ENCODE measurements at regions not wholly inside any gene's neighbourhood (a gene's known extent, or its start where the extent isn't known, plus 50 kb on each side); places are given as distances from the start of the nearest gene placed in this dataset.
"Not testable (repeated sequence)": the region's sequence is repeated elsewhere in the genome, so short reads cannot be mapped to it uniquely, and the experiment has no call there.

DNA sequence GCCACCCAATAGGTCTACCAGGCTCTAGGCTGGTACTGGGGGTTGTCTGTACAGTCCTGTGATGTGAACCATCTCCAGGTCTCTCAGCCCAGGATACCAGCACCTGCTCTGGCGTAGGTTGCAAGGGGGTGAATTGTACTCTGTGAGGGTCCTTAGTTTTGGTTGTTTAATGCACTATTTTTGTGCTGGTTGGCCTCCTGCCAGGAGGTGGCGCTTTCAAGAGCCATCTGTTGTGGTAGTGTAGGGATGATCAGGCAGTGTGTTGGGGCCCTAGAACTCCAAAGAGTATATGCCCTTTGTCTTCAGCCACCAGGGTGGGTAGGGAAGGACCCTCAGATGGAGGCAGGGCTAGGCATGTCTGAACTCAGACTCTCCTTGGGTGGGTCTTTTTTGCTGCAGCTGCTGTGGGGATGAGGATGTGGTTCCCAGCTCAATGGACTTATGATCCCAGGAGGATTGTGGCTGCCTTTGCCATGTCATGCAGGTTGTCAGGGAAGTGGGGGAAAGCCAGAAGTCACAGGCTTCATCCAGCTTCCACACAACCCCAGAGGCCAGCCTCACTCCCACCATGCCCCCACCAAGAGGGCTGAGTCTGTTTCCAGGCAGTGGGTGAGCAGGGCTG is 301.8 kb upstream of the CHRM3 start:
- H3K9ac ChIP-seq (ENCODE audit: low read depth in 1 of 2, low read length in 2 of 2), result no peak overlapping the region
- no peak for TF ChIP-seq FOXA2 (IDR thresholded peaks at IDR 0.05)
- TF ChIP-seq, protein P1, sequence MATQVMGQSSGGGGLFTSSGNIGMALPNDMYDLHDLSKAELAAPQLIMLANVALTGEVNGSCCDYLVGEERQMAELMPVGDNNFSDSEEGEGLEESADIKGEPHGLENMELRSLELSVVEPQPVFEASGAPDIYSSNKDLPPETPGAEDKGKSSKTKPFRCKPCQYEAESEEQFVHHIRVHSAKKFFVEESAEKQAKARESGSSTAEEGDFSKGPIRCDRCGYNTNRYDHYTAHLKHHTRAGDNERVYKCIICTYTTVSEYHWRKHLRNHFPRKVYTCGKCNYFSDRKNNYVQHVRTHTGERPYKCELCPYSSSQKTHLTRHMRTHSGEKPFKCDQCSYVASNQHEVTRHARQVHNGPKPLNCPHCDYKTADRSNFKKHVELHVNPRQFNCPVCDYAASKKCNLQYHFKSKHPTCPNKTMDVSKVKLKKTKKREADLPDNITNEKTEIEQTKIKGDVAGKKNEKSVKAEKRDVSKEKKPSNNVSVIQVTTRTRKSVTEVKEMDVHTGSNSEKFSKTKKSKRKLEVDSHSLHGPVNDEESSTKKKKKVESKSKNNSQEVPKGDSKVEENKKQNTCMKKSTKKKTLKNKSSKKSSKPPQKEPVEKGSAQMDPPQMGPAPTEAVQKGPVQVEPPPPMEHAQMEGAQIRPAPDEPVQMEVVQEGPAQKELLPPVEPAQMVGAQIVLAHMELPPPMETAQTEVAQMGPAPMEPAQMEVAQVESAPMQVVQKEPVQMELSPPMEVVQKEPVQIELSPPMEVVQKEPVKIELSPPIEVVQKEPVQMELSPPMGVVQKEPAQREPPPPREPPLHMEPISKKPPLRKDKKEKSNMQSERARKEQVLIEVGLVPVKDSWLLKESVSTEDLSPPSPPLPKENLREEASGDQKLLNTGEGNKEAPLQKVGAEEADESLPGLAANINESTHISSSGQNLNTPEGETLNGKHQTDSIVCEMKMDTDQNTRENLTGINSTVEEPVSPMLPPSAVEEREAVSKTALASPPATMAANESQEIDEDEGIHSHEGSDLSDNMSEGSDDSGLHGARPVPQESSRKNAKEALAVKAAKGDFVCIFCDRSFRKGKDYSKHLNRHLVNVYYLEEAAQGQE (IDR thresholded peaks at IDR 0.05), result no peak
- H3K9me3 ChIP-seq (ENCODE audit: control insufficient read depth in 4 of 4, low read length in 3 of 4), result no peaks in the 10 kb centered on the region
- no peaks in the 10 kb centered on the region for H3K36me3 ChIP-seq (ENCODE audit: control insufficient read depth in 4 of 4, insufficient read depth in 3 of 4, low read depth in 1 of 4, low read length in 3 of 4)
- no peaks in the 10 kb centered on the region for H3K27me3 ChIP-seq (ENCODE audit: control insufficient read depth in 4 of 4, insufficient read depth in 4 of 4, low read length in 3 of 4)
- H3K4me1 ChIP-seq (ENCODE audit: control insufficient read depth in 4 of 4, insufficient read depth in 4 of 4, low read length in 3 of 4), result no peaks in the 10 kb centered on the region
- no peak overlapping the region for H3K4me3 ChIP-seq (ENCODE audit: low read depth in 1 of 3, low read length in 3 of 3)
- WGBS, result 83% methylated on average over 2 of the region's 2 CpGs
- no peak for DNase-seq (ENCODE audit: low spot score)
- H3K27ac ChIP-seq (ENCODE audit: low read depth in 1 of 2, low read length in 2 of 2), result no peak overlapping the region

DNA sequence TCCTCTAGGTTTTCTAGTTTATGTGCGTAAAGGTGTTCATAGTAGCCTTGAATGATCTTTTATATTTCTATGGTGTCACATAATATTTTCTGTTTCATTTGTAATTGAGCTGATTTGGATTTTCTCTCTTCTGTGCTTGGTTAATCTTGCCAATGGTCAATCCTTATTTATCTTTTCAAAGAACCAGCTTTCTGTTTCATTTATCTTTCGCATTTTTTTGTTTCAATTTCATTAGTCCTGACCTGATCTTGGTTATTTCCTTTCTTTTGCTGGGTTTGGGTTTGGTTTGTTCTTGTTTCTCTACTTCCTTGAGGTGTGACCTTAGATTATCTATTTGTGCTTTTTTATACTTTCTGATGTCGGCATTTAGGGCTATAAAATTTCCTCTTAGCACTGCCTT is 304.4 kb upstream of the CHRM3 start:
- not testable (repeated sequence) for H3K4me3 ChIP-seq (ENCODE audit: low read depth in 1 of 3, low read length in 3 of 3); H3K9ac ChIP-seq (ENCODE audit: low read depth in 1 of 2, low read length in 2 of 2); H3K27me3 ChIP-seq (ENCODE audit: control insufficient read depth in 4 of 4, insufficient read depth in 4 of 4, low read length in 3 of 4); DNase-seq (ENCODE audit: low spot score); H3K36me3 ChIP-seq (ENCODE audit: control insufficient read depth in 4 of 4, insufficient read depth in 3 of 4, low read depth in 1 of 4, low read length in 3 of 4); H3K27ac ChIP-seq (ENCODE audit: low read depth in 1 of 2, low read length in 2 of 2); H3K4me1 ChIP-seq (ENCODE audit: control insufficient read depth in 4 of 4, insufficient read depth in 4 of 4, low read length in 3 of 4); H3K9me3 ChIP-seq (ENCODE audit: control insufficient read depth in 4 of 4, low read length in 3 of 4)
- 79% methylated on average over 3 of the region's 3 CpGs for WGBS

DNA sequence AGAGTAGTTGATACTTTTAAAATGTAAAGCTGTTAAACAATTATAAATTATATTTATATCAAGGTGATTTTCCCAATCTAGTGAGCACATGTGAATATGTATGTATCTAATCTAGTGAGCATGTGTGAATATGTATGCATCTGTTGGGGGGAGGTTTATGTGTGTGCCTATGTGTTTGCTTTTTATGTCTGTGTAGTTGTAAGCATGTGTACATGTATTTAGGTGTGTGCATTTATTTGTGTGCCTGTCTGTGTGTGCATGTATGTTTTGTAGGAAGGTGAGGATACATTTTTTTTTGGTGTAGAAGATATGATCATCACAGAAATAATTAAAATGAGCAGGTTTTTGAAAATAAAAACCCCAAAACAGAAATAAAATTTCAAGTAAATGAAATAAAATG is 318.9 kb upstream of the CHRM3 start:
- TF ChIP-seq, protein P2, sequence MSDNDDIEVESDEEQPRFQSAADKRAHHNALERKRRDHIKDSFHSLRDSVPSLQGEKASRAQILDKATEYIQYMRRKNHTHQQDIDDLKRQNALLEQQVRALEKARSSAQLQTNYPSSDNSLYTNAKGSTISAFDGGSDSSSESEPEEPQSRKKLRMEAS (IDR thresholded peaks at IDR 0.05), result no peak
- no peak for TF ChIP-seq RAD21 (IDR thresholded peaks at IDR 0.05)
- no peak for TF ChIP-seq EGR1 (IDR thresholded peaks at IDR 0.05; ENCODE audit: low read depth in 2 of 2)
- DNase-seq (ENCODE audit: low spot score), result no peak
- no peak overlapping the region for H3K4me3 ChIP-seq (ENCODE audit: low read depth in 1 of 3, low read length in 3 of 3)
- H3K9ac ChIP-seq (ENCODE audit: low read depth in 1 of 2, low read length in 2 of 2), result no peak overlapping the region
- no peaks in the 10 kb centered on the region for H3K4me1 ChIP-seq (ENCODE audit: control insufficient read depth in 4 of 4, insufficient read depth in 4 of 4, low read length in 3 of 4)
- peaks cover 0 to 4% (median 0%) of the 10 kb centered on the region in 4 donors for H3K27me3 ChIP-seq (ENCODE audit: control insufficient read depth in 4 of 4, insufficient read depth in 4 of 4, low read length in 3 of 4)
- H3K27ac ChIP-seq (ENCODE audit: low read depth in 1 of 2, low read length in 2 of 2), result no peak overlapping the region
- H3K9me3 ChIP-seq (ENCODE audit: control insufficient read depth in 4 of 4, low read length in 3 of 4), result no peaks in the 10 kb centered on the region
- H3K36me3 ChIP-seq (ENCODE audit: control insufficient read depth in 4 of 4, insufficient read depth in 3 of 4, low read depth in 1 of 4, low read length in 3 of 4), result no peaks in the 10 kb centered on the region

DNA sequence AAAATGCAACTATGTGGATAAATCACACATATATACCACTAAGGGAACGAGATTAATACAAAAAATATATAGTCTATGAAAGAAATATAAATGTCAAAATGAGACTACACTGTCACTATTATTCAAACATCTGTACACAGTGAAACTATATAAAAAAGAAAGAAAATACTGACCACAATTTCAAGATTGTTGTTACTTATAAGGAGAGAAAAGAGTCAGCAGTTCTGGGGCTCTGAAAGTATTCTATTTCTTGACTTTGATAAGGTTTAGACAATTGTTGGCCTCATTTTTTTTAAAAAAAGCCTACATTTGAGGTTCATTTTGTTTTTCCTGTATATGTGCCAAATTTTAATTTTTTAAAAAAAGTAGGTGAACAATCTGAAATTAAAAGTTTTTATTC is 319.3 kb upstream of the CHRM3 start:
- no peak overlapping the region for H3K27ac ChIP-seq (ENCODE audit: low read depth in 1 of 2, low read length in 2 of 2)
- DNase-seq (ENCODE audit: low spot score), result no peak
- no peaks in the 10 kb centered on the region for H3K4me1 ChIP-seq (ENCODE audit: control insufficient read depth in 4 of 4, insufficient read depth in 4 of 4, low read length in 3 of 4)
- H3K27me3 ChIP-seq (ENCODE audit: control insufficient read depth in 4 of 4, insufficient read depth in 4 of 4, low read length in 3 of 4), result peaks cover 0 to 4% (median 0%) of the 10 kb centered on the region in 4 donors
- H3K9me3 ChIP-seq (ENCODE audit: control insufficient read depth in 4 of 4, low read length in 3 of 4), result no peaks in the 10 kb centered on the region
- 74% methylated on average over 1 of the region's 1 CpG for WGBS
- H3K36me3 ChIP-seq (ENCODE audit: control insufficient read depth in 4 of 4, insufficient read depth in 3 of 4, low read depth in 1 of 4, low read length in 3 of 4), result no peaks in the 10 kb centered on the region
- TF ChIP-seq YY1 (IDR thresholded peaks at IDR 0.05) (no peak), FOXA2 (IDR thresholded peaks at IDR 0.05) (no peak), FOXA1 (IDR thresholded peaks at IDR 0.05) (no peak), TAF1 (conservative IDR thresholded peaks at IDR 0.05) (no peak), EGR1 (IDR thresholded peaks at IDR 0.05; ENCODE audit: low read depth in 2 of 2) (no peak), GABPA (IDR thresholded peaks at IDR 0.05 in 1 of 2, conservative IDR thresholded peaks at IDR 0.05 in 1 of 2) (no peak), NR2F2 (IDR thresholded peaks at IDR 0.05) (no peak)
- TF ChIP-seq, protein P3, sequence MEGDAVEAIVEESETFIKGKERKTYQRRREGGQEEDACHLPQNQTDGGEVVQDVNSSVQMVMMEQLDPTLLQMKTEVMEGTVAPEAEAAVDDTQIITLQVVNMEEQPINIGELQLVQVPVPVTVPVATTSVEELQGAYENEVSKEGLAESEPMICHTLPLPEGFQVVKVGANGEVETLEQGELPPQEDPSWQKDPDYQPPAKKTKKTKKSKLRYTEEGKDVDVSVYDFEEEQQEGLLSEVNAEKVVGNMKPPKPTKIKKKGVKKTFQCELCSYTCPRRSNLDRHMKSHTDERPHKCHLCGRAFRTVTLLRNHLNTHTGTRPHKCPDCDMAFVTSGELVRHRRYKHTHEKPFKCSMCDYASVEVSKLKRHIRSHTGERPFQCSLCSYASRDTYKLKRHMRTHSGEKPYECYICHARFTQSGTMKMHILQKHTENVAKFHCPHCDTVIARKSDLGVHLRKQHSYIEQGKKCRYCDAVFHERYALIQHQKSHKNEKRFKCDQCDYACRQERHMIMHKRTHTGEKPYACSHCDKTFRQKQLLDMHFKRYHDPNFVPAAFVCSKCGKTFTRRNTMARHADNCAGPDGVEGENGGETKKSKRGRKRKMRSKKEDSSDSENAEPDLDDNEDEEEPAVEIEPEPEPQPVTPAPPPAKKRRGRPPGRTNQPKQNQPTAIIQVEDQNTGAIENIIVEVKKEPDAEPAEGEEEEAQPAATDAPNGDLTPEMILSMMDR (IDR thresholded peaks at IDR 0.05; ENCODE audit: low read depth, low read length, missing input control), result no peak
- H3K9ac ChIP-seq (ENCODE audit: low read depth in 1 of 2, low read length in 2 of 2), result no peak overlapping the region
- H3K4me3 ChIP-seq (ENCODE audit: low read depth in 1 of 3, low read length in 3 of 3), result no peak overlapping the region
